ENCODE measurements at regions not wholly inside any gene's neighbourhood (a gene's known extent, or its start where the extent isn't known, plus 50 kb on each side); places are given as distances from the start of the nearest gene placed in this dataset.

DNA sequence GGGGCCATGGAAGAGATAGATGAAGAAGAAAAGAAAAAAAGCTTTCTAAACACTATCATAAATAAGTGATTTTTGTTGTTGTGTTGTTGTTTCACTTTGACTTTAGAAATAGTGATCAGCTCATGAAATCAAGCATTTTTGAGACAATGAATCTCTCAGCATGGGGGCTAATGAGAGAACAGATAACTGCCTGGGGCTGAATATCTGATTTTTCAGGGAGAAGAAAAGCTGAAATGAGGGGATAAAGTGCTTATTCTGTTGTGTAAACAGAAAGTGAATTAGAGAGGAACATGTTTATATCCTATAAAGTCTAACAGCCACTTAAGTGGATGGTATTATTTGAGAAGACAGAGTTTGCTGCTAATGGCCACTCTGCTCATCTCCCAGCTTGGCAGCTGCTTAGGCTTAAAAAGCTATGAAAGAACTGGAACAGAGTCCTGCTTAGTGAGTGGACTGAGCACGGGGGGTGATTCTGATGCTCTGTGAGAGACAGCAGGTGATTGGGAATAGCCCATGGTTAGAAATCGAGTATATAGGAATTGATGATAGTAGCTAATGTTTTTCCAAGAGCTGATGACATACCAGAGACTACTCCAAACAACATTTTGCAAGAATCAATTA, 646.1 kb upstream of the TMEM132C start:
- TF ChIP-seq NFIC (IDR thresholded peaks at IDR 0.05) (no peak), TAF1 (IDR thresholded peaks at IDR 0.05; ENCODE audit: low read depth) (no peak), YY1 (IDR thresholded peaks at IDR 0.05; ENCODE audit: low read depth) (no peak), RAD21 (IDR thresholded peaks at IDR 0.05; ENCODE audit: low read depth) (no peak), CEBPB (IDR thresholded peaks at IDR 0.05) (no peak), TEAD4 (IDR thresholded peaks at IDR 0.05) (no peak), FOXM1 (IDR thresholded peaks at IDR 0.05; ENCODE audit: borderline replicate concordance, low read depth) (no peak), EGR1 (IDR thresholded peaks at IDR 0.05) (no peak), ZBTB7A (IDR thresholded peaks at IDR 0.05; ENCODE audit: low read depth) (no peak), CREB1 (IDR thresholded peaks at IDR 0.05; ENCODE audit: low read depth) (no peak), EP300 (IDR thresholded peaks at IDR 0.05; ENCODE audit: borderline replicate concordance) (no peak), TCF12 (IDR thresholded peaks at IDR 0.05; ENCODE audit: low read depth) (no peak)
- TF ChIP-seq, protein P1, sequence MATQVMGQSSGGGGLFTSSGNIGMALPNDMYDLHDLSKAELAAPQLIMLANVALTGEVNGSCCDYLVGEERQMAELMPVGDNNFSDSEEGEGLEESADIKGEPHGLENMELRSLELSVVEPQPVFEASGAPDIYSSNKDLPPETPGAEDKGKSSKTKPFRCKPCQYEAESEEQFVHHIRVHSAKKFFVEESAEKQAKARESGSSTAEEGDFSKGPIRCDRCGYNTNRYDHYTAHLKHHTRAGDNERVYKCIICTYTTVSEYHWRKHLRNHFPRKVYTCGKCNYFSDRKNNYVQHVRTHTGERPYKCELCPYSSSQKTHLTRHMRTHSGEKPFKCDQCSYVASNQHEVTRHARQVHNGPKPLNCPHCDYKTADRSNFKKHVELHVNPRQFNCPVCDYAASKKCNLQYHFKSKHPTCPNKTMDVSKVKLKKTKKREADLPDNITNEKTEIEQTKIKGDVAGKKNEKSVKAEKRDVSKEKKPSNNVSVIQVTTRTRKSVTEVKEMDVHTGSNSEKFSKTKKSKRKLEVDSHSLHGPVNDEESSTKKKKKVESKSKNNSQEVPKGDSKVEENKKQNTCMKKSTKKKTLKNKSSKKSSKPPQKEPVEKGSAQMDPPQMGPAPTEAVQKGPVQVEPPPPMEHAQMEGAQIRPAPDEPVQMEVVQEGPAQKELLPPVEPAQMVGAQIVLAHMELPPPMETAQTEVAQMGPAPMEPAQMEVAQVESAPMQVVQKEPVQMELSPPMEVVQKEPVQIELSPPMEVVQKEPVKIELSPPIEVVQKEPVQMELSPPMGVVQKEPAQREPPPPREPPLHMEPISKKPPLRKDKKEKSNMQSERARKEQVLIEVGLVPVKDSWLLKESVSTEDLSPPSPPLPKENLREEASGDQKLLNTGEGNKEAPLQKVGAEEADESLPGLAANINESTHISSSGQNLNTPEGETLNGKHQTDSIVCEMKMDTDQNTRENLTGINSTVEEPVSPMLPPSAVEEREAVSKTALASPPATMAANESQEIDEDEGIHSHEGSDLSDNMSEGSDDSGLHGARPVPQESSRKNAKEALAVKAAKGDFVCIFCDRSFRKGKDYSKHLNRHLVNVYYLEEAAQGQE (IDR thresholded peaks at IDR 0.05; ENCODE audit: low read depth): no peak
- TF ChIP-seq, protein P2, sequence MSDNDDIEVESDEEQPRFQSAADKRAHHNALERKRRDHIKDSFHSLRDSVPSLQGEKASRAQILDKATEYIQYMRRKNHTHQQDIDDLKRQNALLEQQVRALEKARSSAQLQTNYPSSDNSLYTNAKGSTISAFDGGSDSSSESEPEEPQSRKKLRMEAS (IDR thresholded peaks at IDR 0.05): no peak
- TF ChIP-seq, protein P3, sequence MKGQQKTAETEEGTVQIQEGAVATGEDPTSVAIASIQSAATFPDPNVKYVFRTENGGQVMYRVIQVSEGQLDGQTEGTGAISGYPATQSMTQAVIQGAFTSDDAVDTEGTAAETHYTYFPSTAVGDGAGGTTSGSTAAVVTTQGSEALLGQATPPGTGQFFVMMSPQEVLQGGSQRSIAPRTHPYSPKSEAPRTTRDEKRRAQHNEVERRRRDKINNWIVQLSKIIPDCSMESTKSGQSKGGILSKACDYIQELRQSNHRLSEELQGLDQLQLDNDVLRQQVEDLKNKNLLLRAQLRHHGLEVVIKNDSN (IDR thresholded peaks at IDR 0.05): no peak

DNA sequence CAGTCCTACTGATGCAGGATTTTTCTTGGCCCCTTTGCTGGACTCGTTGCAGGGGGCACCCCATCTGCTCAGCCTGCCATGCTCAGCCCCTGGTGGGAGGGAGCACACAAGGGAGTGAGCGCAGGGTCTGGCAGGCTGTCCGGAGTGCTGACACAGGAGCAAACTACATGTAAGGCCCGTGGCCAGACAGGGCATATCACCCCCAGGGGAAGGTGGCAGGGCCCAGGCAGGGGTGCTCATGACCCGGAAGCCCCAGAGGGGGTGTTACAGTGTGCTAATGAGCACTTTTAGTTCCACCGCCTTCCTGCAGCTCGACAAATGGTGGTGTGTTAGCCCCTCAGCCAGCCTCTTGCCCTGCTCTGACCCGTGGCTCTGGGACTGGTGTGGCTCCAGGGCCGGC, 645.6 kb upstream of the TMEM132C start:
- TF ChIP-seq TEAD4 (IDR thresholded peaks at IDR 0.05): no peak
- TF ChIP-seq NFIC (IDR thresholded peaks at IDR 0.05): no peak
- TF ChIP-seq TCF12 (IDR thresholded peaks at IDR 0.05; ENCODE audit: low read depth): no peak
- TF ChIP-seq ZBTB7A (IDR thresholded peaks at IDR 0.05; ENCODE audit: low read depth): no peak
- TF ChIP-seq TAF1 (IDR thresholded peaks at IDR 0.05; ENCODE audit: low read depth): no peak
- TF ChIP-seq, protein P3 (IDR thresholded peaks at IDR 0.05): no peak
- no peak for TF ChIP-seq YY1 (IDR thresholded peaks at IDR 0.05; ENCODE audit: low read depth)
- no peak for TF ChIP-seq RAD21 (IDR thresholded peaks at IDR 0.05; ENCODE audit: low read depth)
- no peak for TF ChIP-seq FOXM1 (IDR thresholded peaks at IDR 0.05; ENCODE audit: borderline replicate concordance, low read depth)
- TF ChIP-seq, protein P2 (IDR thresholded peaks at IDR 0.05): no peak
- TF ChIP-seq EP300 (IDR thresholded peaks at IDR 0.05; ENCODE audit: borderline replicate concordance): no peak
- TF ChIP-seq CEBPB (IDR thresholded peaks at IDR 0.05): no peak
- no peak for TF ChIP-seq EGR1 (IDR thresholded peaks at IDR 0.05)
- TF ChIP-seq CREB1 (IDR thresholded peaks at IDR 0.05; ENCODE audit: low read depth): no peak
- TF ChIP-seq, protein P1 (IDR thresholded peaks at IDR 0.05; ENCODE audit: low read depth): no peak

DNA sequence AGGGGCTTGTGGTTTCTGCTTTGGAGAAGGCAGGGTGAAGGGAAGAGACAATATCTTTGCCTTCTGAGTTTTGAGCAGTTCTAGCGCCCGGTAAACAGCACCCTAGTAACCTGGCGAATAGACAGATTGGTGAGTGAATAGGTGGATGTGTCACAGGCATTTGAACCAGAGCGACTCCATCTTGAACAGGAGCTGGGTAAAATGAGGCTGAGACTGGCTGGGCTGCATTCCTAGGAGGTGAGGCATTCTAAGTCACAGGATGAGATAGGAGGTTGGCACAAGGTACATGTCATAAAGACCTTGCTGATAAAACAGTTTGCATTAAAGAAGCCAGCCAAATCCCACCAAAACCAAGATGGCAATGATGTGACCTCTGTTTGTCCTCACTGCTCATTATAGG, 643.6 kb upstream of the TMEM132C start:
- TF ChIP-seq, protein P3 (IDR thresholded peaks at IDR 0.05): no peak

DNA sequence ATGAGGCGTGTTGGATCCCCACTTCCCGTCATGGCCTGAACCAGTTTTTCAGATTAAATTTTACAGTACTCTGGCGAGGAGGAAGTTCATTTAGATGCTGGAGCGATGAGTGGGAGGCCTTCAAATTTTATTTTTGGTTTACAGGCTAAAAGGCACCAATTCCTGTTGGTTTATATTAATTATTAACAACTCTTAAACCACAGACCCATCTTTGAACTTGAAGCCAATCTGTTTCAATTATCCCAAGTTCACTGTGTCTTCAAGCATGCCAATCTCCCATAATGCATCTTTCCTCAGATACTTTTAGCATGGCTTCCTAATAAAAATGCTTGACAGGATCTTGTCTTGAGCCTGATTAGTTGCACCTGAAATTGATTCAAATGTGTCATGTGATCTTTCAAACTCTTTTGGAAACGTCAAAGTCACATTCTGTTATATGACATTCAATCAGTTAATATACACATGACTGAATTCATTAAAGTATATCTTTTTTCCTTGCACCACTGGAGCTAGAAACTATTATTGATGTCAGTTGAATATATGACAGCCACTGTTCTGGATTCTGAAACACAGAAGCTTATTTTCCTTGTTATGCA, 641.7 kb upstream of the TMEM132C start:
- TF ChIP-seq TCF12 (IDR thresholded peaks at IDR 0.05; ENCODE audit: low read depth) (no peak), TAF1 (IDR thresholded peaks at IDR 0.05; ENCODE audit: low read depth) (no peak), EGR1 (IDR thresholded peaks at IDR 0.05) (no peak), NFIC (IDR thresholded peaks at IDR 0.05) (no peak), ZBTB7A (IDR thresholded peaks at IDR 0.05; ENCODE audit: low read depth) (no peak), CREB1 (IDR thresholded peaks at IDR 0.05; ENCODE audit: low read depth) (no peak), YY1 (IDR thresholded peaks at IDR 0.05; ENCODE audit: low read depth) (no peak), FOXM1 (IDR thresholded peaks at IDR 0.05; ENCODE audit: borderline replicate concordance, low read depth) (no peak)
- TF ChIP-seq, protein P3 (IDR thresholded peaks at IDR 0.05): no peak

DNA sequence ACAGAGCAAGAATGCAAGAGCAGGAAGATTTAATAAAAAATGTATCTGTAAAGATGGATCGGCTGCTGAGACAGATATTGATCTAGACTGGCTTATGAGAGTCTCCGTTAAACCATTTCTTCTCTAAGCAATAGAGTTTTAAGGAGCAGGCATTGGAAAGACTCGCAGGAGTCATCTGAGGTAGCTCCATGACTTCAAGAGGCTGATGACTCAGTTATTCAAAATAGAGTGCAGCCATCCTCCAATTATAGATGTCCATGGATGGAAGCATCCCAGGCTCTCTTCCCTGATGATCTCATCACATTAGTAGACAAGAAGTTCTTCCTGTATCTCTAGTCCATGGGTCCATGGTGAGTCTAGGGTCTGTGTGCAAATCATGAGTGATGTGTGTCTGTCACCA, 638.3 kb upstream of the TMEM132C start:
- TF ChIP-seq CEBPB (IDR thresholded peaks at IDR 0.05) (no peak), TCF12 (IDR thresholded peaks at IDR 0.05; ENCODE audit: low read depth) (no peak), TEAD4 (IDR thresholded peaks at IDR 0.05) (no peak), TAF1 (IDR thresholded peaks at IDR 0.05; ENCODE audit: low read depth) (no peak), YY1 (IDR thresholded peaks at IDR 0.05; ENCODE audit: low read depth) (no peak), EP300 (IDR thresholded peaks at IDR 0.05; ENCODE audit: borderline replicate concordance) (no peak), ZBTB7A (IDR thresholded peaks at IDR 0.05; ENCODE audit: low read depth) (no peak), FOXM1 (IDR thresholded peaks at IDR 0.05; ENCODE audit: borderline replicate concordance, low read depth) (no peak), RAD21 (IDR thresholded peaks at IDR 0.05; ENCODE audit: low read depth) (no peak), NFIC (IDR thresholded peaks at IDR 0.05) (no peak), CREB1 (IDR thresholded peaks at IDR 0.05; ENCODE audit: low read depth) (no peak), EGR1 (IDR thresholded peaks at IDR 0.05) (no peak)
- TF ChIP-seq, protein P3 (IDR thresholded peaks at IDR 0.05): no peak
- TF ChIP-seq, protein P1 (IDR thresholded peaks at IDR 0.05; ENCODE audit: low read depth): no peak
